ENCODE measurements at regions not wholly inside any gene's neighbourhood (a gene's known extent, or its start where the extent isn't known, plus 50 kb on each side); places are given as distances from the start of the nearest gene placed in this dataset.

- DNase-seq (ENCODE audit: low spot score), result no peak
- TF ChIP-seq CTCF (IDR thresholded peaks at IDR 0.05), result no peak
- Histone ChIP-seq H3K4me3 (no peak overlapping the region), H3K27ac (no peak overlapping the region)
These were observed 94.1 kb upstream of the BOD1 start for GRCh38 chr5:173710528-173710927.

GRCh38 chr5:173711466-173711865 lies 95.0 kb upstream of the BOD1 start:
- no peak for DNase-seq (ENCODE audit: low spot score)
- Histone ChIP-seq H3K4me3 (no peak overlapping the region), H3K27ac (no peak overlapping the region)
- no peak for TF ChIP-seq CTCF (IDR thresholded peaks at IDR 0.05)

GRCh38 chr5:173712609-173713175 lies 96.2 kb upstream of the BOD1 start:
- H3K27ac ChIP-seq, result no peak overlapping the region
- H3K4me3 ChIP-seq, result no peak overlapping the region
- TF ChIP-seq CTCF (IDR thresholded peaks at IDR 0.05), result no peak
- DNase-seq (ENCODE audit: low spot score), result no peak

- no peak overlapping the region for H3K4me3 ChIP-seq
- DNase-seq (ENCODE audit: low spot score), result no peak
- TF ChIP-seq CTCF (IDR thresholded peaks at IDR 0.05), result no peak
- H3K27ac ChIP-seq, result no peak overlapping the region
These were observed 98.3 kb upstream of the BOD1 start for GRCh38 chr5:173714551-173715428.

- no peak overlapping the region for H3K27ac ChIP-seq
- DNase-seq (ENCODE audit: low spot score), result no peak
- no peak overlapping the region for H3K4me3 ChIP-seq
- no peak for TF ChIP-seq CTCF (IDR thresholded peaks at IDR 0.05)
These were observed 99.2 kb upstream of the BOD1 start for GRCh38 chr5:173715607-173716006.

GRCh38 chr5:173716058-173716682 lies 99.7 kb upstream of the BOD1 start:
- no peak overlapping the region for H3K4me3 ChIP-seq
- DNase-seq (ENCODE audit: low spot score), result no peak
- H3K27ac ChIP-seq, result no peak overlapping the region
- TF ChIP-seq CTCF (IDR thresholded peaks at IDR 0.05), result no peak
